ENCODE measurements at regions not wholly inside any gene's neighbourhood (a gene's known extent, or its start where the extent isn't known, plus 50 kb on each side); places are given as distances from the start of the nearest gene placed in this dataset.
"Not testable (repeated sequence)": the region's sequence is repeated elsewhere in the genome, so short reads cannot be mapped to it uniquely, and the experiment has no call there.

DNA sequence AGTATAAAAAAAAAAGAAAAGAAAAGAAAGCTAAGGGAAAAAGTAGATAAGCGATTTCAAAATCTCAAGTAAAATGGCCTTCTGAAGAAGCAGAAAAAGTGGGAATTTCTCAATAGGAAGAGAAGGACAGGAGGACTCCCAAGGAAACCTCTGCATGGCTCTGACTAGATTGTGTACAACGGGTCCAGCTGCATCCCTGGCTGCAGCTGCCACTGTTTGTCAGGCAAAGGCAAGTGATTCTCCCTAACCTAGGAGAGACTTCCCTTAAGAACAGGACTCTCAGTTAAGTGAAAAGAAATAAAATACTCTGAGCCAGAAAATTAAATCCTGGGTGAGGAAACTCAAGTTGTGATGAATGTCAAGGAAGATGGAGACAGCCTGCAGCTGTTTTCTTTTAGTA, 298.6 kb upstream of the KIAA1217 start:
- DNase-seq, result no peak
- intact Hi-C loops (cut with DNase I), result no loop called here
- ATAC-seq, result no peak

DNA sequence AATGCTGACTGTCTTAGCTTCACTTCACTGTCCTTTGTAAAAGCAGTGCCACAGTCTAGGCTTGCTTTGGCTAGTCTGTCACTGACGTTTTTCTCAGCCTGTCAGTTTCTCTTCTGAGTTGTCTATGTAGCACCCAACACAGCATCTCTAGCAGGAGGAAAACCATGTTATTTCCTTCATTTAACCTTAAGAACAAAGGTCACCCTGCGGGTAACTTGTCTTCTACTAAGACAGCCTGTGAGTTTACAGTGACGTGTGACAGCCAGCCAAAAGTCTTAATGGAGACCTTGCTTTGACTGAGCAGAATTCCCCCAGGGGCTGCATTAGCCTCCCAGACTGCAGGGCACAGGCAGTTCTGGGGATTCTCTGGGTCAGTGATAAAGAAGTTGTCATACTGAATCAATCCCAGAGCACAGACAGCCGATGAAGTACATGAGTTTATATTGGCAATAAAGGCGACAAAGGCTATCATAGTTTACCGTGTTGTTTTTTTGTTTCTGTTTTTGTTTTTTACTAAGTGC, 296.0 kb upstream of the KIAA1217 start:
- DNase-seq, result no peak
- intact Hi-C loops (cut with DNase I), result no loop called here
- no peak for ATAC-seq

DNA sequence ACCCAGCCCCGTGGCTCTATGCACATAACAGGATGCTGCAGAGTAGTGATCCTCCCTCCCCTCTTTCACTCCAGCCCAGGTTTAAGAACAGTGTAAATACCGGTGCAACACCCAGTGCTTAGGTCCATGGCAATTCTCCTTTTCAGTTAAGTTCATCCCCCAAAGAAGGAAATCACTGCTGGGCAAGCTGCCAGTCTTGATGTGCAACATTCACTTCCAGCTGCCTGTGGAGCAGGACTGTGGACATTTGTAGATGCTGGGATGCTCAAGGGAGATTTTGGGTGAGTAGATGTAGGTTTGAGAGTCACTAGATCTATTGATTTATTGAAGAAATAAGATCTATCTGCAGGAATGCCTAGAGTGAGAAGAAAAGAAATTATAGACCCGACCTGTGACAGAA, 294.3 kb upstream of the KIAA1217 start:
- ATAC-seq, result no peak
- intact Hi-C loops (cut with DNase I), result no loop called here
- DNase-seq, result no peak

DNA sequence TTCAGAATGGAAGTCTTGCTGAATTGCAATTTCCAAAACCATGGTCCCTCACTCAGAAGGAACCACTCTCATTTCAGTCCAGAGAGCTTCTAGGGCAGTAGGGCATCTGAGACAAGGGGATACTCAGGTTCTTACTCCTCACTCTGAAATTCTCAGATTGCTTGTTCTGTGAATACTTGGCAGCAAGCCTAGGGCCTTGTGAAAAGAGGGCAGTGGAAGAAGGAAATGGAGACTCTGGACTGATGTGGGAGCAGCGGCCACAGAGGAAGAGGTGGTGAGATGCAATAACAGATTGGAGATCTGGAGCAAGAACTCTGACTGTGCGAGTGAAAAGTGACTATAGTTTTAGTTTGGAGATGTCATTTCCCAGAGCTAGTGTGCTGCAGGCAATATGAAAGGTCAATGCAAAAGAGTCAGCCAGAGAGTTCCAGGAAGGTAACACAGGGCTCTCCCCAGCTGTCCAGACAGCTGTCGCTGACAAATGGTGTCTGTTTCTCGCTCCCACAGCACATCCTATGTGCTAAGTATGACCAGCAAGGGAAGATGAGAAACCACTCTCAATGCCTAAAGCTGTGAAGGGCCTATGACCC, 291.6 kb upstream of the KIAA1217 start:
- intact Hi-C loops (cut with DNase I), result no loop called here
- DNase-seq, result no peak
- no peak for ATAC-seq

DNA sequence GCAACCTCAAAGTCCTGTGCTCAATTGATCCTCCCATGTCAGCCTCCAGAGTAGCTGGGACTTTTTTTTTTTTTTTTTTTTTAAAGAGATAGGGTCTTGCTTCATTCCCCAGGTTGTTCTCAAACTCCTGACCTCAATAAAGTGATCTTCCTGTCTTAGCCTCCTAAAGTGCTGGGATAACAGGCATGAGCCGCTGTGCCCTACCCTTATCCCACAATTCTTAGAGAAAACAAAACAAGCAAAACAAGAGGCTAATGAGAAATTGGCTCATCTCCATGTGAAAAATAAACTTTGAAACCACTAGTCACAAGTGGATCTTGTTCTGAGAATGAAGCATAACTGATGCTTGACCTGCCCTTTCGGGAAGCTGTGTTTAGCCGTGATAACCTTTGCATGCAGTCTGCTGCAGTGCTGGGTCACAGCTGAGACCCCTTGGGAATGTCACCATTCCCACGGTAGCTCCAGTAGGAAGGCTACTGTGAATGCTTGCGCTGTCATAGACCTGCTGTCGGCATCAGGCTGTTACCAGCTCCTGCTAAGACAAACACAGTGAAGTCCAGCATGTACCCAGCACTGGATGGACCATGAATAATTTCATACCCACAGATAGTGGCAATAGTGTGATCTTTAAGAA, 290.7 kb upstream of the KIAA1217 start:
- DNase-seq (peak; percentile 33), ATAC-seq (peak in 1 of 2 donors; percentile 43)
- intact Hi-C loops (cut with DNase I), result no loop called here

DNA sequence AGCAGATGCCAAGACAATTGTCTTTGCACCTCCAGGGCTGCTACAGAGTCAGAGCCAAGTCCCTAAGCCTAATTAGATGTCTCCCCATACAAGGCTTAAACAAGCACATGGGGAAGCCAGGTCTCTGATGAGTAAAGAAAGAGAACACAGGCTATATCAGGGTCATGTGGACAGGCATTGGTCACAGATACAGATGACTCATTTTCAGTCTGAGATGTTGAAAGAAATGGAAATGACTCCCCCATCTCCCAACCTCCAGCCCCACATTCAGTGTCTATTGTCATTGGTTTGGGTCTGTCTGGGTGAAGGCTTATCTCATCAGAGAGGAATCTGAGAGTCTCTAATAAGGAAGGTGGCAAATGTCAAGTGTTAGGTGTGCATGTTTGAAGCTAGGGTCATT, 290.1 kb upstream of the KIAA1217 start:
- intact Hi-C loops (cut with DNase I), result no loop called here
- DNase-seq (no peak), ATAC-seq (peak in 1 of 2 donors; percentile 74)

DNA sequence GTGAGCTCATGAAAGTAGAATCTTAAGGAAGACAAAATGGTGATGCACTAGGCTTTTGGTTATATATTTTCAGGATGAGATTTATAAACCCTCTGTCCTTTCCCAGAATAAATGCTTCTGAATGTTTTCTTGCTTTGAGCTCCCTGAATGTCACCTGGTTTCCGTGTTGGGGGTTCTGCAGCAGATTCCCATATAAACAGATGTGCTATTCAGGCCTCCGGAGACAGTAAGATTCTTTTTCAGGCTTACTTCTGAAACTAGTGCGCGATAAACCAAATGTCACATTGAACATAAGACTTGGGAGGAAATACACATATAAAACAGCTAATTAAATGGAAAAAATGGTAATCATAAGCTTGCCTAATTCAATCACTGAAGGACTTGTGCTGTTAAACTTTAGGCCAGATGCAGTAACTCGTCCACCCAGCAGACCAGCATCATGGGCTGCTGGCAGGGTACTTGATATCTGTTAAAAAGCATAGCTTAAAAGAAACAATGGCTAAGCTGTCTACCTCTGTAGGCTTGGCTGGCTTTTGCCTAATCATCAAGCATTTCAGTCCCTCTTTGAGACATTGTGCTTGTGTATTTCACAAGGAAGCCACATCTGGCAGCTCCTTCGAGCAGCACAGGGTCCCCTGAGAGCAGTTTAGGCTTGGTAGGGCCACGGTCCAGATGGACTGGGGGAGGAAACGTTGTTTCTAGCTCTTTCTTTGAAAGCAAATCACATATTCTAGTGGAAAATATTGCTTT, 281.2 kb upstream of the KIAA1217 start:
- intact Hi-C loops (cut with DNase I), result no loop called here
- DNase-seq (no peak), ATAC-seq (peak in 1 of 2 donors; percentile 53)

DNA sequence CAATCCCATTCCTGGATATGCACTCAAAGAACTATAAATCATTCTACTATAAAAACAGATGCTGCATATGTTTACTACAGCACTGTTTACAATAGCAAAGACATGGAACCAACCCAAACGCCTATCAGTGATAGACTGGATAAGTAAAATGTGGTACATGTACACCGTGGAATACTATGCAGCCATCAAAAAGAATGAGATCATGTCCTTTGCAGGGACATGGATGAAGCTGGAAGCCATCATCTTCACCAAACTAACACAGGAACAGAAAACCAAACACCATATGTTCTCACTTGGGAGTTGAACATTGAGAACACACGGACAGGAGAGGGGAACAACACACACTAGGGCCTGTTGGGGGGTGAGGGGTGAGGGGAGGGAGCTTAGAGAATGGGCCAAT, 274.9 kb upstream of the KIAA1217 start:
- intact Hi-C loops (cut with DNase I); ATAC-seq; DNase-seq: not testable (repeated sequence)

DNA sequence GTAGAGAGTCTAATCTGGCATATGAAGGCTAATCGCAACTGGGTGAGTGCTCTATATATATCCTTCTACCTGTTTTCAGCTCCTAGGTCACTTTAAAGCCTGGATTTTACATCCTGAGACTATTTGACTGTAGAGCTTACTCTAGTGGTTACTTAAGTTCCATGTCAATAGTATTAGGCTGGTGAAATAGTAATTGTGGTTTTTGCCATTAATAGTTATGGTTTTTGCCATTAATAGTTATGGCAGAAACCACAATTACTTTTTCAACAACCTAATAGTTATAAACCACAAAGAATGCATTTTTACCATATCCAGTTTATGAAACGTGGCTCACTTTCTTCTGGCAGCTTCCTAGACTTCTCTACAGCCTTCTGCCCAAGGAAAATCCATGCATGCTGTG, 263.1 kb upstream of the KIAA1217 start:
- no peak for DNase-seq
- intact Hi-C loops (cut with DNase I), result no loop called here
- ATAC-seq, result no peak

DNA sequence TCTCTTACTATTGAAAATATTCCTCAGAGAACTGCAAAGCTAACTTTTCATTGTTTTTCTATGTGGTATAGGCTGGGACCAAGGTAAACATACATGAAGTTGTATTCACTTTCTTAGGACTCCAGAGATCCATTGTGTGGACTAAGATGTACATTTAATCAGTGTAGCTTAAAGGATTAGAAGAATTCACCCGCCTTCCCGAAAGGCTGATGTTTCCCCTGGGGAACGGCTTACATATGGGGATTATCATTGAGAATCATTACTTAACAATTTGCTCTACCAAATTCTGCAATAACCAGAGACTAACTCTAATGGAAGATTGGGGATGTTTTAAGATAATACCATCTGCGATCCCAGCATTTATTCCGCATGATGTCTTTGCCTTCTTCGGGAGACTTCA, 257.1 kb upstream of the KIAA1217 start:
- no peak for DNase-seq
- intact Hi-C loops (cut with DNase I), result no loop called here
- ATAC-seq, result no peak

DNA sequence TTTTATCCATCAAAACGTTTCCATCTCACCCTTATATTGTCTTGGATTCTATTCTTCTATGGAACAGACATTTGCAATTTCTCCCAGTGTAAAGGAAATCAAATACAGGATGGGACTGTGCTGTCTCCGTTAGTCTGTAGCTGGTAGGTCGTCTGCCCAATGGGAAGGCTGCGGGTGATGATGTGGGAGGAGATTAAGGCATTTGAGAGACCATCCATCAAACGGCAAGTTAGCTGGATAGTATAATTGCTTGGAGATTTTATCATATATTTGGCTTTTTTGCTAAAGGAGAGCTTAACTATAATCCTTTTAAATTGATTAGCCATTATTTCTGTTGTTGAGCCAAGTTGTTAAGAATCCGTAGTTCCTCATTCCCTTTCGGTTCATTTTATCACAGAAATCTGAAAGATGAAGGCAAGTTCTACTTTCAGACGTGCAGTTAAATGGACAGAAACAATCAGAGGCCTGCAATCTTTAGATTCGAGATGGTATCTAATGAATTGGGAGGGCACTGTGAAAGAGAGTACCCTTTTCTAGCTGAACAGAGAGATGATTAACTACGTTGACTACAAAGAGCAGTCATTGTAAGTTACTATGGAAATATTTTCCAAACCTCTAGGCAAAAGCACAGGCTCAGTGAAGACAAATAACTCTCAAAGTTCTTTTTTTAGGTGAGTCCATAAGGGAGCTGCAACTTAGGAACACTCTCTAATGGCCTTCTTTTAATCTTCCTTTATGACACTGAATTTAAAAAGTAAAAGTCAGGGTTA, 253.3 kb upstream of the KIAA1217 start:
- intact Hi-C loops (cut with DNase I), result no loop called here
- DNase-seq, result no peak
- no peak for ATAC-seq

DNA sequence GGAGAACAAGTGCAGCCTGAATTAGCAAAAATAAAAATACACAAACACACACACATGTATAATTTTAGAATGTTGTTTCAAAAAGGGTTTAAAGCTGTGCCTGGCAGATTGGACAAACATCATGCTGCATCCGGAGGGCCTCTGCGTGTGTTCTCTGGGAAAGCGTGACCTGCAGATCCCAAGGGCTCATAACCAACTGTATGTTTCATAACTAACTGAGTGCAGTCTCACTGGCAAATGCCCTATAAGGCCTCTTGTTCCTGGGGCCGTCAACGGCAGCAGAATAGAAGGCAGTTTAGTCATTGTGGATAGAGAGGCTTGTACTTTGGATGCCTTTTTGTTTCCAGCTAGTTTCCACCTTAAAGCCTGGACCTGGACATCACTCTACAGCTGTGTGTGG, 243.8 kb upstream of the KIAA1217 start:
- intact Hi-C loops (cut with DNase I), result no loop called here
- DNase-seq, result no peak
- no peak for ATAC-seq

DNA sequence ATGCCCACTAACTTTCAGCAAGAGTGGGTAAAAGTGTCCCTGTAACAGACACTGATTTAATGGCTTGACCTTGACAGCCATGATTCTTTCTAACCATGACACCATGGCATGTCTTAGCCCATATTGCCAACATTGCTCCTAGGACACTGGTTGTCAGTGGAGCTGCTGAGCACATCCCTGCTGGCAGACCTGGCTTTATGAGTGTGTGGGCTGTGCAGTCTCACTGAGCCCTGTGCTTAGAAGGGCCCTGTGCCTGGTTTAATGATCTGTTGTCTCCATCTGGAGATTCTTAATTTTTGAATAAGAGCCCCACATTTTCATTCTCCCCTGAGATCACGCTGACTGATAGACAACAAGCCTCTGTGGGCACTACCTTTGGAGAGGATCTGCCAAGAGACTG, 243.1 kb upstream of the KIAA1217 start:
- no peak for ATAC-seq
- intact Hi-C loops (cut with DNase I), result no loop called here
- DNase-seq, result no peak

DNA sequence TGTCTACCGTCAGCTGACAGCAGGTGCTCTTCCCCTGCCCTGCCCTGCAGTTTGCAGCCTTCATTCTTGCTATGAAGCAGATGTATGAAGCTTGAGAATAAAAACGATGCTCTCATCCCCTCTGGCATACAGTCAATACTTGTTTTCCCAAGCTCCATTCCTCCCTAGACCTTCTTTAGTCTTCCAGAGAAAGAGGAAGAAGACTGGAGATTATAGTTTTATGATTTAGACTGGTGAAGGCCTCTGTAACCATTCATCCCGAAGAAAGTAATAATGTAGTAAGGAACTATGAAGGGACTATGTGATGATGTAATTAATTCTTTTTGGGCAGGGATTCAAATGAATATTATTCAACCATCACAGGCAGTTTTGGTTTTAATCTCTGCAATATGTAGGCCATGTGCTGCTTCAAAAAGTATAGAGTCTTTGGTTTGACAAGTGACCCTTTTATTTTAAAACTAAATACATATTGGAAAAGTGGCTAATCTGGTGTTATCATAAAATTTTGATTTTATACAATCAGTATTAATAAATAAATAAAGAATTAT, 242.4 kb upstream of the KIAA1217 start:
- intact Hi-C loops (cut with DNase I), result no loop called here
- DNase-seq (no peak), ATAC-seq (no peak)

DNA sequence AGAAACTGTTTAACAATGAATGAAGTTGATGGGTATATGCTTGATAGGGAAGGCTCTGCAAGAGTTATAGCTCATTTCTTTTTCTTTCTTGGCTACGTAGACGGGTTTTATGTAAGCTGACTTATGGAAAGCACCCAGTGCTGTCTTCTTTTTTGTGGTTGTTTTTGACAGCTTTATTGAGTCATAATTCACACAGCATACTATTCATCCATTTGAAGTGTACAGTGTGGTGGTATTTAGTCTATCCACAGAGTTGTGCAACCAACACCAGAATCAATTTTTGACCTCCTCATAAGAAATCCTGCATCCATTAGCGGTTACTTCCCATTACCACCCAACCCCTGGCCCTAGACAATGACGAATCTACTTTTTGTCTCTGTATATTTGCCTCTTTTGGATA, 240.6 kb upstream of the KIAA1217 start:
- ATAC-seq (no peak), DNase-seq (no peak)
- intact Hi-C loops (cut with DNase I), result no loop called here

DNA sequence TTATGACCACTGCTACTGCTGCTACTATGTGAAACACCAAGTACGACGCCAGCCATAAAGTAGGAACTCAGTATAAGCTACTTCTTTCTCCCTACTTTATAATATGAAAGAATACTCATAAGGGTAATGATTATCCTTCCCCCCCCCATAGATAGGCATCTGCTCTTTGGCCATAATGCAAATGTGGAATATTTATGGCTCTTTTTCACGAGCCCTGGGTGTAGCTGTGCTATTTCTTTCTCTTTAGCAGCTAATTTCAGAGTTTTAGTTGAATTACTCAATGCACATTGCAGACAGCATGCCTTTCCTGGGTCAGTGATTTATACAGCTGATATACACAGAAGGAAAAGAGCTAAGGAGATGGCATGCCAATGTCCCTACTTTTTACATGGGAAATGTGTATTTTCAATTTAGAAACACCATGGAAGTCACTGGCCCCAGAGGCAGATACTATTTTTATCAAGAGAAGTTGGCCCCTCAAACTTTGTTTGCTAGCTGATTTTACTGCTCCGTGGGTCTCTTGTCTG, 234.1 kb upstream of the KIAA1217 start:
- no peak for ATAC-seq
- intact Hi-C loops (cut with DNase I), result no loop called here
- no peak for DNase-seq

DNA sequence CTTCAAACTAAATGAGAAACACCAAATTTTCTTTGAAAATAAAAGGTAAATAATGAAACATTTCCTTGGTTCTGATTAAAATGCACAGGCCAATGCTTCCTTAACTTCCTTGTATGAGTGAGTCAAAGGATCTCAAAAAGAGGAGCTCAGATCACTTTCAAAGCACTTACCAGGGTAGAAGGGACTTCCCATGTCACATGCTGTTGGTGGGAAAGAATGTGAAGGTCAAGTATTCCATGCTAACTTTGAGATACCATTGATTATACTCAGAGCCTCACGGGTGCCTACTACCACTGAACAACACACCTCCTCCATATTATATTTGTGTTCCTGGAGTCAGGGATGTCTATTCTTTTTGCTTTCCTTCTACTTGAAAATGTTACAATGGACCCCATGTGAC, 233.5 kb upstream of the KIAA1217 start:
- ATAC-seq (no peak), DNase-seq (no peak)
- intact Hi-C loops (cut with DNase I), result no loop called here

DNA sequence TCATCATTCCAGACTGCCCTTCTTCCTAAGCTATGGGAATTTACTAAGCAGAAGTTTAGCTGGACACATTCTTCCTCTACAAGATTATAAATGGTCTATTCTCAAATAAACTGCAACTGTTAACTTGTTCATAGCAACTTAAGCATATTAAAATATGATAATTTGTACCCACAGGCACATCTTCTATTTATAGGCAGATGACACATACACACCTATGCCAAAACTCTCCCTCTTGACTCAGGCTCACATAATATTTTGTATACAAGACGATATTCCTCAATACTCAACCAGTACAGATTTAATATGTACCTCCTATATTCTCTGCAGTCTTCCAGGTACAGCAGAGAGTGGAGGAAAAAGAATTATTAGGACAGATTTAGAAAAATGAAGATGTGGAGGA, 232.7 kb upstream of the KIAA1217 start:
- intact Hi-C loops (cut with DNase I), result no loop called here
- DNase-seq (no peak), ATAC-seq (no peak)

DNA sequence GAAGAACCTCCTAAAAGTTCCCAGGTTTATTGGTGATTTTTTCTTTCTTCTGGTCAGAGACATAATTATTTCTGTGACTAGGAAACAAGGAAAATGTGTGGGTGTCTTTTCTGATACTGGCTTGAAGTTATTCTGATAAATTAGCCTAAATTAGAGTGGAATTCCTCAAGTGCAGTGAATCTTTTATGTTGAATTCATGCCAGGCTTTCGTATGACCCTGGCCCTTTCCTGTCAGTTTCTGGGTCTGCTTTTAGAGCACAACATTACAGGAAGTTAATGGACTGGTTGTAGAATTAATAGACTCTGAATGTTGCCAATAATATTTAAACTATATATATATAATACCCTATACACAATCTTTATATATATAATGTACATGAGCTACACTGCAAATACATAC, 230.6 kb upstream of the KIAA1217 start:
- intact Hi-C loops (cut with DNase I), result no loop called here
- ATAC-seq, result no peak
- DNase-seq, result no peak
